SK-N-SH treated with all-trans-retinoic acid at 6 μM for 48 hours (cell line): ENCODE measurements at regions not wholly inside any gene's neighbourhood (a gene's known extent, or its start where the extent isn't known, plus 50 kb on each side); places are given as distances from the start of the nearest gene placed in this dataset.

Source experiments
- ATAC-seq: fragments of 200-7000 bp; cut with Tn5 transposase; 3 replicates; pipeline ENCODE4 v1.9.1; 2020; ENCODE audit warnings: mild to moderate bottlenecking, moderate library complexity
- ARNTL ChIP-seq: fragments of 450-650 bp; formaldehyde crosslinking; IDR thresholded peaks from 2 replicates; pipeline ENCODE4 v1.5.0; 2020; ENCODE audit warnings: low read depth, mild to moderate bottlenecking, moderate library complexity, borderline replicate concordance
- BACH2 ChIP-seq: fragments of 250-450 bp; sonication (Bioruptor Pico); IDR thresholded peaks from 2 replicates; pipeline ENCODE4 v1.9.0; 2021; ENCODE audit warnings: mild to moderate bottlenecking, borderline replicate concordance
- CREB5 ChIP-seq: fragments of 250-450 bp; sonication (Bioruptor Pico); IDR thresholded peaks from 2 replicates; pipeline ENCODE4 v1.5.1; 2020; ENCODE audit warnings: low read depth, mild to moderate bottlenecking, moderate library complexity
- CSDC2 ChIP-seq: fragments of 250-450 bp; sonication (Bioruptor Pico); IDR thresholded peaks from 2 replicates; pipeline ENCODE4 v1.5.0; 2020; ENCODE audit warnings: mild to moderate bottlenecking, moderate library complexity
- CSRNP3 ChIP-seq: fragments of 250-450 bp; sonication (Bioruptor Pico); IDR thresholded peaks from 2 replicates; pipeline ENCODE4 v1.5.1; 2021; ENCODE audit warnings: mild to moderate bottlenecking, moderate library complexity
- ESRRG ChIP-seq: fragments of 250-450 bp; sonication (Bioruptor Pico); IDR thresholded peaks from 2 replicates; pipeline ENCODE4 v1.6.1; 2021; ENCODE audit warnings: mild to moderate bottlenecking
- GLIS3 ChIP-seq: fragments of 250-450 bp; sonication (Bioruptor Pico); IDR thresholded peaks from 2 replicates; pipeline ENCODE4 v1.5.0; 2020; ENCODE audit warnings: mild to moderate bottlenecking, moderate library complexity
- ISL1 ChIP-seq: fragments of 250-450 bp; sonication (Bioruptor Pico); IDR thresholded peaks from 2 replicates; pipeline ENCODE4 v2.1.2; 2022; ENCODE audit warnings: mild to moderate bottlenecking, moderate library complexity
- OSR1 ChIP-seq: fragments of 250-450 bp; sonication (Bioruptor Pico); IDR thresholded peaks from 2 replicates; pipeline ENCODE4 v1.8.0; 2022; ENCODE audit warnings: moderate library complexity, mild to moderate bottlenecking, inconsistent platforms
- POU6F1 ChIP-seq: fragments of 250-450 bp; sonication (Bioruptor Pico); IDR thresholded peaks from 2 replicates; pipeline ENCODE4 v1.8.0; 2021; ENCODE audit warnings: low read depth, mild to moderate bottlenecking, moderate library complexity, borderline replicate concordance
- PPARA ChIP-seq: fragments of 250-450 bp; sonication (Bioruptor Pico); IDR thresholded peaks from 2 replicates; pipeline ENCODE4 v1.5.0; 2020; ENCODE audit warnings: mild to moderate bottlenecking, borderline replicate concordance
- RARB ChIP-seq: fragments of 250-450 bp; sonication (Bioruptor Pico); IDR thresholded peaks from 2 replicates; pipeline ENCODE4 v1.8.0; 2021; ENCODE audit warnings: mild to moderate bottlenecking, moderate library complexity
- SNAI2 ChIP-seq: fragments of 250-450 bp; sonication (Bioruptor Pico); IDR thresholded peaks from 2 replicates; pipeline ENCODE4 v1.5.0; 2020; ENCODE audit warnings: mild to moderate bottlenecking, moderate library complexity
- TCF4 ChIP-seq: fragments of 250-450 bp; sonication (Bioruptor Pico); IDR thresholded peaks from 2 replicates; pipeline ENCODE4 v1.8.0; 2021; ENCODE audit warnings: mild to moderate bottlenecking, moderate library complexity, borderline replicate concordance
- TOX ChIP-seq: fragments of 250-450 bp; sonication (Bioruptor Pico); IDR thresholded peaks from 2 replicates; pipeline ENCODE4 v1.8.0; 2021; ENCODE audit warnings: mild to moderate bottlenecking, moderate library complexity, borderline replicate concordance
- TSHZ2 ChIP-seq: fragments of 250-450 bp; sonication (Bioruptor Pico); IDR thresholded peaks from 2 replicates; pipeline ENCODE4 v1.5.0; 2020; ENCODE audit warnings: mild to moderate bottlenecking, moderate library complexity
- ZC3H10 ChIP-seq: fragments of 250-450 bp; sonication (Bioruptor Pico); IDR thresholded peaks from 2 replicates; pipeline ENCODE4 v1.5.1; 2021; ENCODE audit warnings: mild to moderate bottlenecking, moderate library complexity
- ZFP3 ChIP-seq: fragments of 250-450 bp; sonication (Bioruptor Pico); IDR thresholded peaks from 2 replicates; pipeline ENCODE4 v1.5.0; 2020; ENCODE audit warnings: mild to moderate bottlenecking, moderate library complexity
- ZFP30 ChIP-seq: fragments of 450-650 bp; formaldehyde crosslinking; IDR thresholded peaks from 2 replicates; pipeline ENCODE4 v1.5.0; 2022; ENCODE audit warnings: mild to moderate bottlenecking, moderate library complexity
- ZNF565 ChIP-seq: fragments of 450-650 bp; formaldehyde crosslinking; conservative IDR thresholded peaks from 2 replicates; pipeline ENCODE4 v1.5.0; 2020; ENCODE audit warnings: low read depth, mild to moderate bottlenecking, moderate library complexity
- ZNF70 ChIP-seq: fragments of 450-650 bp; formaldehyde crosslinking; IDR thresholded peaks from 2 replicates; pipeline ENCODE4 v1.5.0; 2020; ENCODE audit warnings: mild to moderate bottlenecking, moderate library complexity
- ZNF8 ChIP-seq: fragments of 450-650 bp; formaldehyde crosslinking; IDR thresholded peaks from 2 replicates; pipeline ENCODE4 v1.5.0; 2020; ENCODE audit warnings: mild to moderate bottlenecking, moderate library complexity

- no peak; the same call in 2 of the 3 replicates for ATAC-seq
- no peak for TF ChIP-seq RARB (CRISPR knock-in tag)
- TF ChIP-seq ZNF565 (CRISPR knock-in tag): no peak
- TF ChIP-seq SNAI2 (CRISPR knock-in tag): no peak
- no peak for TF ChIP-seq ZNF8 (CRISPR knock-in tag)
- no peak for TF ChIP-seq CREB5 (CRISPR knock-in tag)
- TF ChIP-seq ZNF70 (CRISPR knock-in tag): no peak
- TF ChIP-seq TCF4 (CRISPR knock-in tag): no peak
- no peak for TF ChIP-seq ZFP3 (CRISPR knock-in tag)
- no peak for TF ChIP-seq GLIS3
- TF ChIP-seq CSRNP3: no peak
- TF ChIP-seq ARNTL (CRISPR knock-in tag): no peak
- no peak for TF ChIP-seq TOX (CRISPR knock-in tag)
- no peak for TF ChIP-seq OSR1 (CRISPR knock-in tag)
- TF ChIP-seq, all 23 proteins: peak for 0
Observed at GRCh38 chrX:20742106-20742505, 475.4 kb upstream of the RPS6KA3 start.

- TF ChIP-seq CSDC2: no peak
- no peak for ATAC-seq
Observed at GRCh38 chrX:20740443-20740842, 473.7 kb upstream of the RPS6KA3 start.

GRCh38 chrX:20739038-20739745 lies 472.5 kb upstream of the RPS6KA3 start:
- ATAC-seq: no peak
- no peak for TF ChIP-seq TOX (CRISPR knock-in tag)
- no peak for TF ChIP-seq SNAI2 (CRISPR knock-in tag)
- TF ChIP-seq ARNTL (CRISPR knock-in tag): no peak
- no peak for TF ChIP-seq OSR1 (CRISPR knock-in tag)
- no peak for TF ChIP-seq ZFP30 (CRISPR knock-in tag)
- TF ChIP-seq POU6F1 (CRISPR knock-in tag): no peak

- no peak for TF ChIP-seq OSR1 (CRISPR knock-in tag)
- no peak for TF ChIP-seq TSHZ2 (CRISPR knock-in tag)
- no peak for TF ChIP-seq RARB (CRISPR knock-in tag)
- no peak for TF ChIP-seq BACH2 (CRISPR knock-in tag)
- no peak for TF ChIP-seq CREB5 (CRISPR knock-in tag)
- TF ChIP-seq ZC3H10 (CRISPR knock-in tag): no peak
- TF ChIP-seq ZNF8 (CRISPR knock-in tag): no peak
- TF ChIP-seq ESRRG (CRISPR knock-in tag): no peak
- TF ChIP-seq CSRNP3: no peak
- TF ChIP-seq GLIS3: no peak
- no peak for TF ChIP-seq SNAI2 (CRISPR knock-in tag)
- no peak for TF ChIP-seq ZFP3 (CRISPR knock-in tag)
- no peak for TF ChIP-seq TCF4 (CRISPR knock-in tag)
- TF ChIP-seq ZNF70 (CRISPR knock-in tag): no peak
- TF ChIP-seq ISL1: no peak
- TF ChIP-seq POU6F1 (CRISPR knock-in tag): no peak
- TF ChIP-seq ZFP30 (CRISPR knock-in tag): no peak
- no peak for TF ChIP-seq PPARA
- TF ChIP-seq, all 23 proteins: peak for 0
- no peak for ATAC-seq
Observed at GRCh38 chrX:20729416-20729815, 462.7 kb upstream of the RPS6KA3 start.
